ENCODE measurements at regions not wholly inside any gene's neighbourhood (a gene's known extent, or its start where the extent isn't known, plus 50 kb on each side); places are given as distances from the start of the nearest gene placed in this dataset.

GRCh38 chr12:18837505-18837904 is 99.6 kb downstream of the CAPZA3 start:
- TF ChIP-seq CTCF (IDR thresholded peaks at IDR 0.05) (no peak), POLR2A (IDR thresholded peaks at IDR 0.05; ENCODE audit: low read depth) (no peak), POLR2AphosphoS5 (IDR thresholded peaks at IDR 0.05) (no peak), EP300 (IDR thresholded peaks at IDR 0.05) (no peak)
